Right renal pelvis (tissue), 4 donors: ENCODE measurements at regions not wholly inside any gene's neighbourhood (a gene's known extent, or its start where the extent isn't known, plus 50 kb on each side); places are given as distances from the start of the nearest gene placed in this dataset.

Source experiments
- DNase-seq, 4 donors: peaks; one replicate each; pipeline ENCODE4 v3.0.0-alpha.2; 2013; ENCODE audit warnings: low read depth in 4 of 4, low spot score in 3 of 4, missing footprints in 1 of 4

DNA sequence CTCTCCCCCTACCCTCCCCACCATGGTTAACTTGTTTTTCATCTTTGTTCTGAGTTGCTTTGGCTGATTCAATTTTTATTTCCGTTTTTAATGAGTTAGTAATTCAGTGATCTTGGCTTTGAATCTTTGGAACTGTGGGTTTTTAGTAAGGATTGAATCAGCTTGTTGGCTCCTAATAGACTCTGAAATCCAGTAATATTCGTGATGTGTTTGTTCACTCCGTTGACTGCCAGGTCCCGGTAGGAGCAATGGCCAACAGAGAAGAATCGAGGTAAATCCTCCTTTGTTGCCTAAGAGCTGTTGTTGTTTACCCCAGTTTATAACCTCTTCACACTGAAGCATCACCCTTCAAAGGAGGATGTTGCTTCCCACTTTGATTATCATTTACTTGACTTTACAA is 92.7 kb downstream of the PCSK1 start:
- DNase-seq, result no peak

DNA sequence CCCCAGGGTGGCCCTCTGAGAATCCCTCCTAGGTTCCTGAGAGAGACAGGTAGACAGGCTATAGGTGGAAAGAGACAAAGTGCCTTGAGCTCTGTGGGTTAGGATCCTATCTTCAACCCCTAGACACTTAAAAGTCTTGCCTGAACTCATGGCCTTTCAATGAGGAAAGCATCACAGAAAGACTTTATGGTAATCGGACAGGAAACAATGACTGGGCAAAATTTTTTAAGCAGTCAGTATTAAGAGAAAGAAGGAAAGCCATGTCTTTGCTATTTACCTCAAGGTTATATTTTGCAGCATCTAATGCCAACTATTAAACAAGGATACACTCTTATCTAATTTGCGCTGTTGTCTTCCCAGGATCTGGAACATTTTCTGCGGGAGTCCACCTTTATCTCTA is 93.2 kb downstream of the PCSK1 start:
- no peak for DNase-seq

DNA sequence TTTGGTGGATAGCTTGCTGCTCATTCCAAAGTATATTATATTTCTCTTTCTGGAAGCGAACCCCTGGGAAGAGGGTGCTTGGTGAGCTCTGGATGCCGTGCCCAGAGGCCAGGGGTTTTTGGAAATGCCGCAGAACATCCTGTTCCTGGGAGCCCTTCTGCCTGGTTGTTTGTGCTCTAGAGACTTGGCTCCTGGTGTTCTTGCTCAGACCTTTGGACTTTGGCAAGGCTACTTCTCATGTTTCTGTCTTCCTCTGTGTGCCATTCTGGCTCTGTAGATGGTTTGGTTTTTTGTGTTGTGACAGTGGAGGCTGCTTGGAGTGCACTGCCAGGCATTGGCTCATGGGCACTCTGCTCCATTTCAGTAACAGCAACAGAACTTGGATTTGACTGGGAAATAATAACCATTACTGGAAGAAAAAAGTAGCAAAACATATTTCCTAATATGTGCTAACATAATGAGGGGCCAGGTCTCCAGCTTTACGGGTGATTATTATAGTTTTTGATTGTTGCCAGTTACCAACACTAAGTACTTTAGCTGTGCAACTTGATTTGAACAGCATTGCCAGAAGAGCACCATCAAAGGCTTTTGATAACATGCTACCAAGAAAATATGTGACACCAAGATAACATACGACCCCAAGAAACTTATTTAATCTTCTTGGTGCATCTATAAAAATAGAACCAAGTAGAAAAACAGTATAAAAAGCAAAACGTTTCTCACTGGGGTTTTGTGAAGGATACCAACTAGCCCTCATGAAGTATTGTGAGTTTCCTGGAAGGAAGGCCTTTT is 94.2 kb downstream of the PCSK1 start:
- DNase-seq, result no peak

DNA sequence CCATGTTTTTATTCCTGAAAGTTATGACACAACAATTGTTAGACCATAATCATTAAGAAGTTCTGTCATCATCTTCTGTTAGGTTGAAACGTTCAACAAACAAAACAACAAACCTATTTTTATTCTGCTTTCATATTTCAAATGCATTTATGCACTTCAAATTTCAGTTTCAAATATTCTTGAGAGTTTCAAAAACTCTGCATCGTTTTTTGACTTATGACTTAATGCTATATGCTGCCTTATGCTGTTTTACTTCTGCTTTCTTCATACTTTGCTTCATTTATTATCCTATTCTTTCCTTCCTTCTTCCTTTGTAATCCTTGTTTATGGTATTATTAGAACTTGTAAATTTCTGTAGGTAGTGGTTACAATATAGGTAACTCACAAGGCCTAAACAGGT is 95.0 kb downstream of the PCSK1 start:
- no peak for DNase-seq

DNA sequence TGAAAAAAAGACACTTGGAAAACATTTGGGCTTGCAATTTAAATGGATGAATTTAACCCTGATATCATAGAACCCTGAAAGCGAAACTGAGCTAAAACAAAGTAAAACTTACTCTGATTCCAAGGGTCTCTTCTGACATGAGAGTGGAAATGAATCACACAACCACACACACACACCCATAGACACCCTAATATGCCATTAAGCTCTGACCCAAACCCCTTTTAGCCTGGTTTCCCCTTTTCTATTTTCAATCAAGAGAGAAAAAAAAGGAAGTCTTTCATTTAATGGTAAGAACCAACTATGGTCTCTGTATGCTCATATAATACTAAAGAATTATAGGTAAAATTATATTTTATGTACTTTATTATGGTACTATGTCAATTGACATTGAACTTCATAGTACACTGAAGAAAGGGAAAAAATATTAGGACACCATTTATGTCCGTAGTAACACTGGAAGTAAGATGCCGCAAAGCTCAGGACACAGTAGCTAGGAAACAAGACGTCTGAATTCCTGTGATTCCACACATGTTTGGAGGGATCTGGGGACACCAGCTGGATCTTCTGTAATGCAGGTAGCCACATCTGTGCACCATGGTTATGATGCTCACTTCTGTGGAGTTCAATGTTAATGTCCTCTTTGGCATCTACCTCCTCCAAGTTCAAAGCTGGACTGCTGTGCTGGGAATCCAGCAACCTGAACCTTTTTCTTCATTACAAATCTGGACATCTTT is 95.8 kb downstream of the PCSK1 start:
- no peak for DNase-seq

DNA sequence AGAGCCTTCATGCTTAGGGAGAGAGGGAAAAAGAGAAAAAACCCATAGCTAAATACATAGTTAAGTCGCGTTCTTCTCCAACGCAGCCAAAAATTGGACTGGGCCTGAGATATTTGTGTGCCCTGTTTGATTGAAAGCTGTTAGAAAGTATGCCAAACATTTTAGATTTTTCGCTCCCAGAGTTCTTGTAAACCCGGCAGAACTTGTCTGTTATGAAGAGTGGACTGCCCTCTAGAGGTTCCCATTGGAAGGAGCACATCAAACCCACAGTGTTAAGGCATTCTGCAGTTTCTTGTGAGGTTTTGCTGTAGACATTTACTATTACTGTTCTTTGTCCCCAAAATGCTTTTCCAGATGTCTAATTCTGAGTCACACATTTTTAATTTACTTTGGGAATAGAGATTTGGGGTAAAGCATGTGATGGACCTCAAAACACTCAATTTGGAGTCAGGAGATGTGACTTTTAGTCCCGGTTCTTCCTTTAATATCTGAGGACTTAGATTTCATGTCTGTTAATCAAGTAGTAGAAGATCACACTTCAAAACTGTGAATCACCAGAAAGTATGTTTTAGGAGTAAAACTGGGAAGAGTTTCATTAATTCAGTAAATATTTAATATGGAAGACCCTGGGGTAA is 96.6 kb downstream of the PCSK1 start:
- peak; percentile 52 to 72 (median 66) for DNase-seq

DNA sequence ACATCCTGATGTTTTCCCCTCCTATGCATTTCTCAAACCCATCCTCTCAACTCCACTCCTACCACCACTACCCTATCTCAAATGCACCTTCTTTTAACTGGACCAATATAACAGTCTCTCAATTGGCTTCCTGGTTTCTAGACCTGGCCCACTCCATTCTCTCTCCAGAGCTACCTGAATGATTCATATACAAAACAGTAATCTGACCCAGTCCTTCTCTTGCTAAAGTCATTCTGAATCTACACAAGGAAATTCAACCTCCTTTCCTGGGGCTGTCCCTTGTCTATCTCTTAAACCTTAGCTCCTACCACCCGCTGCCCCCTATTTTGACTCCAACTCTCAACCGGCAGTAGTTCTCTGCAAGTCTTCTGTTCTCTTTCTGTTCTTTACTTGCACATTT is 97.2 kb downstream of the PCSK1 start:
- DNase-seq, result no peak

DNA sequence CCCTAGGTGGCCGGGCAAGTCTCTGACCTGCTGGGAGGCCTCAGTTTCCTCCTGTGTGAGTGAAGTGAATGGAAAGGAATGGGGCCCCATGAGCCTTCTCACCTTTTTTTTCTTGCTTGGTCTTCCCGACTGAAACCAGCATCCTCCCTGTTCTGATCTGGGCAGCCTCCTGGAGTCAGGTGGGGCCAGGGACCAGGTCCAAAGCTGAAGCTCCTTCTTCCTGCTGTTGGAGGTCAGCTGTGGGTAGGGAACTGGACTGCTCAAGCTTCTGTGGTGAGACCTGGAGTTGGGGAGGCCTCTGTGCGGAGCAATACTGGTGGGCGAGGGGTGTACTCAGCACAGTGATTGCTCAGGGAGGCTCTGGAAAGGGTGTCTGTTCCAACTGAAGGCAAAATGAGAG is 99.7 kb downstream of the PCSK1 start:
- no peak for DNase-seq

DNA sequence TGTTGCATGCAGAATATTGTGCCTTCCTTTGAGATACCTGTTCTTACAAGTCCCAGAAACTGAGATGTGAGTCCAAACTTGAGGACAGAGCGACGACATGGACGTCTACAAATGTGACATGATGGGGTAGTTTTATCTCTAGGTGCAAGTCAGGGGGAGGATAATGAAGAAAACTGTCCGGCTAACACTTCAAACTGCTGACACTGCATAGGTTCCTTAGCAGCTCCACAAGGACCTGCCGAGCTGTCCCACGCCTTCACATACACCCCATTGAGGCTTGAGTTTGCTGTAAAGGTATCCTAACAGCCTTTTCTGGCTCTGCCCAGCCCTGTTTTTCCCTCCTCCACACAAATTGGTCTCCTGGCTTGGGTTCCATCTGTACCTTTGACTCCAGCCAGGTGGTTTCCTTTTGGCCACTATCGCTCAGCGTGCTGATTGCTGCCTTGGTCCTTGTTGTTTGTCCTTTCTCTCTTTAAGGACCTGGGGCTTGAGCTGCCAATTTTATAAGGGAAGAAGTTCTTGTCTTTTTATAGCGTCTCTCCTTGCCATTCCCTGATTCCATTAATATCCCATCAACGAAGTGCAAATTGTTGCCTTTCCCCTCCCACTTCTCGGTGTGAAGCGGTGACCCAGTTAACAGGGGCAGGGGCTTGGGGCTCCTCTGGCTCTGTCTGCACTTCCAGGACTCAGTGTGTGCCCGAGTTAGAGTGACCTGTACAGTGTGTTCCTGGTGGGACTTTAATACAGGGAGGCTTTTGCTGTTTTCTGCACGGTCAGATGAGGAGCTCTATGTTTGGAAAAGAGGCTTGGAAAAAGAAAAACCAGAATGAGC is 100.3 kb downstream of the PCSK1 start:
- no peak for DNase-seq

DNA sequence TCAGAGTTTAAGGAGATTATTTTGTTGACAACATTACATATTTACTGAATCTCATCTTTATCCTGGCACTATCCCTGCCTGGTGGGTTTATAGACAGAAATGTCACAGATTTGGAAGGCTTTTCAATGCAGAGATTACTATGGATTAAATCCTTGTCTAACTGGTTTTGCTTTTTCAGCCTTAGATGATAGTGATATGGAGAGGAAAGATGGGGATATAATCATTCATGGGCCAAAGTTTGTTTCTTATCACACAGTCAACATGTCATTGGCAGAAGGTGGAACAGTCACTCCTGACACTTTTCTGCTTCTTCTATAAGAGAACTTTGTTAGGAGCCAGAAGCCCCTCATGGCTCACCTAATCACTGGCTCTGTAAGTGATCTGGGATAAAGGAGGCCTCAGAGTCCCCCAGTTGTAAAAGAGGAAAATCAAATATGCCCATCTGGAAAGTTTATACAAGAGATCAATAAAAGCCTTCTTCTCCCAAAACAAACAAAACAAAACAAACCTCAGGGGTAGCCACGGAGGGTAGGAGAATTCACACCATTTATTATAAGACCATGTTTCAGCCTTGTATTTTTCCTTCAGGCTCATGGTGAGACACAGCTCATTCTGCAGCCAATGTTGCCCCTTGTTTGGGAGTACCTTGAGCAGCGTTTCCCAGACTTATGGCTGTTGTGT is 101.2 kb downstream of the PCSK1 start:
- no peak for DNase-seq

DNA sequence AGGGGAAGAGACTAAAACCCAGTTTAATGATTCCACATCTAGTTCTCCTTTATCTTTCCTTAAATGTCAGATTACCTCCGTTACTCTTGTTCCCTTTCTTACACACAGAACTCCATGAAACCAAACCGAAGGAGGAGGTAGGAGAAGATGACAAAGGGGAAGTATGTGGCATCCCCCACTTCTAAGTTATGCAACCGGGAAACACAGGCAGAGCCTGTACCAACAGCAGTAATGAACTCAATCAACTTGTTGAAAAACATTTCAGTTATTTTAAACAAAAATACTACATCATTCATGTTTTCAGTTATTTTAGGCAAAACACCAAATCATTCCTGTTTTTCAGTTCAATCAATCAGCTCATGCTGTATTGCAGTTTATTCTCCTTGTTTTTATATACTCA is 101.8 kb downstream of the PCSK1 start:
- no peak for DNase-seq

DNA sequence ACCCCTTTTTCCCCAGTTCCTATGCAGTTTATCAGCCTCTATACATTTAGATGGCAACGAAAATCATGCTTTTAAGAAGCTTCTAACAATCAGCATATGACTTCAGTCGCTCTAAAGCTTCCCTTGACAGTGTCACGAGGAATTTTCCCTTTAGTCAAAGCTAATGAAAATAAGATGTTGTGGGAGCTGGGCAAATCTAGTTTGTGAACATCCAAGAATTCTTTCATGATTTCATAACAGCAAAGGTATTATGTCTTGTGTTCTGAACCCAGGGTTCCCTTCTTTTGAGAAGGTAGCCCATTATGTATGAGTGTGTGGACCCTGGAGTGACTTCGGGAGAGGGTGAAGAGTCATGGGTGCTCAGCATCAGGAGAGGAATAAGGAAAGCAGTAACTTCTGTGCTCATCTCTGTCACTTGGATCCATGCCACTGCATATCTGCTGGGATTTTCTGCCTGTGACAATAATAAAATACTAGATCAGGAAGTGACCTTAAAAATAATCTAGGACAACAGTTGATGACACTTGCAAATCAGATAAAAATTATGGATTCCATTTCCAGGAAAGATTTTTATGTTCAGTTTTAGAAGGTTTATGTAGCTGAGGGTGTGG is 102.4 kb downstream of the PCSK1 start:
- no peak for DNase-seq

DNA sequence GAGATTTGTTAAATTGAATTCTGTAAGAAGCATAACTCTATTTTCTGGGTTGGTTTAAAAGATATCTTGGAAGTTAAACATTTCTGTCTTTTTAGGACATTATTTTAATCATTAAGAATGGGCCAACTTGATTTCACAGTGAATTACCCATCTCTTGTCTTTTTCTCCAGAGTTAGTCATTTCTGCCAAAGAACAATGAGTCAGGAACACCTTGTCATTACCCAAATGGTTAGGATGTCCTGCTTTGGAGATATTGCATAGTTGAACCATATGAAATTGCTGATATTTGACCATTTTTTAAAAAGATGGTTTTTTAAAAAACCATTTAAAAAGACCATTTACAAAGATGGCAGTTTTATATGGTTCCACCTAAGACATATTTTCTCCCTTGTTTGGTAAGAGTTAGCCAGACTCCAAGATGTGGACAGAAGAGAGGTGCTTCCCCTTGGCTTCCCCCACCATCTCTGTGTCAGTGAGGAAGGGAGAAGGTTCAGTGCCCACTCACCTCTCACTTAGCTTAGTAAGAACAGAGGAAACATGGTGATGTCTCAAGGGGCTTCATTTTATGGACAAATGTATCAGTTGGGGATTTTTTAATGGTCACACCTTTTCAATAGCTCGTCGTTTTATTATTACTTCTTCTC is 103.0 kb downstream of the PCSK1 start:
- DNase-seq, result no peak

DNA sequence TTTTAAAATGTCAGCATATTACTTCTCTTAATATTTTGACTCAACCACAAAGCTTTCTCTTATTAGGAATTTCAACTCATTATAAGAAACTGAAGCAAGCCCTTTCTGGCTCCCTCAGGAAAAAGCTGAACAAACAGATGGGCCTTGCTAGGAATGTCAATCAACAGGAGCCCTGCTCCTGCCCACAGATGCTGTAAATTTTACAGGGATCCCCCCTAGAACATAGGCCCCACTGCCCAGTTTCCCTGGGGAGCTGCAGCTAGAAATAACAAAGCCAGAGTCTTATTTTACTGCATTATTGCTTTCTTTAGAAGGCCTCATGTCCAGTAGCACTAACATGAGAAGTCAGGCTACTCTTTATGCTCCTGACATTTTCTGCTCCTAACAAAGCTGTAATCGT is 103.8 kb downstream of the PCSK1 start:
- no peak for DNase-seq

DNA sequence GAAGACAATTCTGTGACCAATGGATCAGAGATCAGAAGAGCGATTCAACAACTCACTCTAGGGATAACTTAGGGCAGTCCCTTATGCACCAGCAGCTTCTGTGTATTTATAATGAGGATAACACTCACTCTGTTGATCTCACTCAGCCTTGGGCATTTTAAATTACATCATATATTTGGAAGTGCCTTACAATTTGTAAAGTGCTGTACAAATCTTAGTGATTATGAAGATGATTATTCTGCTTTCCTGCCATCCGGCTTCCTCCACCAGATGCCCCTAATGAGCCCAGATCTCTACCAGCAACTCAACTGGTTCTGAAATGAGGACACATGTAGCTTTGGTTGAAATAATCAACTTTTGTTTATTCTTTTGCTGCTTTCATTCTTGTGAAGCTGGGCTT is 105.3 kb downstream of the PCSK1 start:
- no peak for DNase-seq

DNA sequence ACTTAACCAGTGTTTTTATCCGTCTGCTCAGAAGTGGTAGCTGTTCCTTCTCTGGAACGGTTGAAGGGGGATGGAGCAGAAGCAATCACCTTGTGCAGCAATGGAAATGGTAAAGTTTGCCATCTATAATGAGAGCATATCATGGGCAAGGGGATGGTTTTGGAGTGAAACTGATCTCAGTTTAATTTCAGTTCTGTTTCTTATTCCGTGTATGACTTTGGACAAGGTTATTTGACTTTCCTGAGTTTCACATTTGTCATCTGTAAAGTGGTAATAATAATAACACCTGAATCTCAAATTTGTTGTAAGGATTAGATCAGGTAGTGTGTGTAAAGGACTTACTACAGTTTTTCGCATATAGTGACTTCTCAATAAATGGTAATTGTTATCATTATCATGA is 106.1 kb downstream of the PCSK1 start:
- DNase-seq, result no peak

DNA sequence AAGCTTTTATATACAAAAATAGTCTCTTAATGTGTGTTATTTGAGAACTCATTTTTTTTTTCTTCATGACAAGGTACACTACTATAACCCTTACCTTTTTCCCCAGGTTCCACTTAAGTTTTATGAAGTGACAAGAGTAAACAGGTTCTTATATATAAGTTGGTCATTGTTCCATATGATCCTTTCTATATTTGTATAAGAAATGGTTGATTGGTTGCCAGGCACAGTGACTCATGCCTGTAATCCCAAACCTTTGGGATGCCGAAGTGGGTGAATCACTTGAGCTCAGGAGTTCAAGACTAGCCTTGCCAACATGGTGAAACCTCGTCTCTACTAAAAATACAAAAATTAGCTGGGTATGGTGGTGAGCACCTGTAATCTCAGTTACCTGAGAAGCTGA is 108.3 kb downstream of the PCSK1 start:
- no peak for DNase-seq

DNA sequence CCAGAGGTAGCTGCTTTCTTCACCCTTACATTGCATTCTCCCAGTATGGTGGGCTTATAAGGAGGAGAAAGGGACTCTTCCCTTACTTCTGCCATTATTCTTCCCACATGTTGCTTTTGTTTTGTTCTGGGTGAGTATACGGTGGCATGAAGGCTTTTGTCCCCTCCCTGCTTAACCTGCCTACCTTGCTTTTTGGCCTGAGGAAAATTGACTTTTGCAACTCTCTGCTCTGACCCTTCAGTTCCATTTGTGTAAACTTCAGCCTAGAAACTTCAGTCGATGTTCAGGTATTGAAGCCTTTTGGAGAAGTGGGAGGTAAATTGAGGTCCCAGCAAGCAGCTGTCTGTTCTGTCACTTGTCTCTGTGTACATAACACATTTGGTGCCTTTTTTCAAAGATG is 110.2 kb downstream of the PCSK1 start:
- no peak for DNase-seq

DNA sequence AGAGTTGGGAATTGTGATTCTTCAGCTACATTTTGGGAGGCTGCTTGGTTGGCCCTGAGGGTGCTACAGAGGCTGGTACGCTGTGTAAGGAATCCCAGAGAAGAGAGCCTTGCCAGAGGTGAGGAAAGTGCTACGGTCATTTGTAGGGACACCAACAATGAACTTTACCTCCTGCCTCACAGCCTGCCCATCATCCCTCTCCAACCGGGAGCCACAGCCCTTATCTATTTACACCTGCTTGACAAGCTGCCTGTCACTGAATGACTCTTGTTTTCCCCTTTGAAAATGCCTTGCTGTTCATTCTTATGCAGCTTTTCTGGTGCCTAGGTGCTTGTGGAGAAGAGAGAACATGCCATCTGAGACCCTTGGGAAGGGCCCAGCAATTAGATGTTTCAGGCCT is 110.8 kb downstream of the PCSK1 start:
- no peak for DNase-seq

DNA sequence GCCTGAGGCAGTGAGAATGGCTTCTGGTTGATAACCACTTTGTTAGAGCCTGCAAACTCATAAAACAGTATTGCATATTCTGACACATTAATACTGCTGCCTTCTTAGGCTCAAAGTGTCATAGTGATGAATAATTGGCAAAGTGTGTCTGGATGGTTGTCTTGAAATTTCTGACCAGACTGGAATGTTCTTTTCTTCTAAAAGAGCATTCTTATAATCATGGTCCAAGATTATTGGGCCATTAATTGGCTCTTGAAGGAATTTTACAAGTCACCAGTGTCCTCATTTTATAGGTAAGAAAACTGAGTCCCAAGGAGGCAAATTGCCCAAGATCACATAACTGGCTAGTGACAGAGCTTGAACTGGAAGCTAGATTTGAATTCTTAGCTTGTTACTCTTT is 111.7 kb downstream of the PCSK1 start:
- no peak for DNase-seq
